ENCODE measurements at regions not wholly inside any gene's neighbourhood (a gene's known extent, or its start where the extent isn't known, plus 50 kb on each side); places are given as distances from the start of the nearest gene placed in this dataset.

GRCh38 chr2:21915201-21915600, 791.4 kb downstream of the TDRD15 start:
- intact Hi-C loops (cut with DNase I) = no loop called here
- no peak for DNase-seq (ENCODE audit: low spot score)
- ATAC-seq = no peak

GRCh38 chr2:21916934-21917522, 793.3 kb downstream of the TDRD15 start:
- ATAC-seq (no peak), DNase-seq (ENCODE audit: low spot score) (no peak)
- intact Hi-C loops (cut with DNase I) = no loop called here

DNA sequence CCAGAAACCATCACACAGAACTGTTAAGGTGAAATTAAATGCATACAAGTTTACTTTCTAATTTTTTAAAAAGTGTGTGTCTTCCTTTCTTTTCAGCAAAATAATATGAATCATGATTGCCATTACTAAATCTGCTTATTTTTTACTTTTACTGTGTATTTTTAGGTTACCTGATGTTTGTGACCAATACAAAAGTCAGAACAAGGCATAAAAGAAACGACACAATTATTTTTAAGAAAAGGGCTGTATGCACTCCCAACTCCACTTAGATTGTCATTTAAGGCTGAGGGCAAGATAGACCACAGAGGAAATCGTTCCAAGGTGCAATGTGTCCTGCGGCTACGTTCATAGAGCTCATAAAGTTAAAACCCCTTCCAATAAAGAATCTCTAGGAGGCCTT, 797.0 kb downstream of the TDRD15 start:
- ATAC-seq (no peak), DNase-seq (ENCODE audit: low spot score) (no peak)
- intact Hi-C loops (cut with DNase I) = no loop called here

DNA sequence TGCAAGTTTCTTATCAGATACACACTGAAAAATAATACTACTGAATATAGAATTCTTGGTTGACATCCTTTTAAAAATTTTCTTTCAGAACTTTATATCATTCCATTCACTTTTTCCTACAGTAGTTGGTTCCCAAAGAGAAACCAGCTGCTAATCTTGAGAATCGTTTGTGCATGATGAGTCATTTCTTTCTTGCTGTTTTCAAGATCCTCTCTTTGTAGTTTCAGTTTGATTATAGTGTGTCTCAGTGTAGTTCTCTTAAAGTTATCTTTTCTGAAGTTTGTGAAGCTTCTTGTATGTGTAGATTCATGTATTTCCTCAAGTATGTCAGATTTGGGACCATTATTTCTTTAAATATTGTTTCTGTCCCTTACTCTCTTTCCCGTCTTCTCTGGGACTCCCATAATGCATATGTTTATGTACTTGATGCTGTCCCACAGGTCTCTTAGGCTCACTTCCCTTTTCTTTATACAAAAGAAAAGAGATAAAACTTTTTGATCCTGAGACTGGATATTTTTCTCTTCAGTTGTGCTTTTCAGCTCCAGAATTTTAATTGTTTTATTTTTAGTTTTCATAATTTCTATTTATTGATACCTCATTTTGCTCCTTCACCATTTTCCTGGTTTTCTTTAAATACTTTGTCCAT, 801.0 kb downstream of the TDRD15 start:
- intact Hi-C loops (cut with DNase I) = no loop called here
- DNase-seq (ENCODE audit: low spot score) = no peak
- no peak for ATAC-seq

GRCh38 chr2:21928292-21928691, 804.5 kb downstream of the TDRD15 start:
- intact Hi-C loops (cut with DNase I) = no loop called here
- DNase-seq (ENCODE audit: low spot score) (no peak), ATAC-seq (no peak)

DNA sequence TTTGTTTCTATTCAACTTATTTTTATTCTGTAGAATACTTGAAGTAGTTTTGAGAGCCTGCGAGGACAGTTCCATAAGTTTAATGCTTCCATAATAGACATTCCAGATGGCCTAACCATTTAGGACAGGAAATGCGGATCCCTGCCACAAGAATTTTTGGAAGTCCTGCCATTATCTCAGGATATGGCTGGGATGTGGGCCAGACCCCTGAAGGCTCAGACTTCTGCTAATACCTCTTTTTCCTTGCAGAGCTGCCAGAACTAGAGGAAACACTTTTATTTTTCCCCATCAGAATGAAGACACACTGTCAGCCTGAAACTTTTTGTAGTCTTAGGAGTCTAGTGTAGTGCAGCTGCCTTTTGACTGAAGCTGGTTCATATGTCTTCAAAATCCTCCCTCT, 806.5 kb downstream of the TDRD15 start:
- ATAC-seq (no peak), DNase-seq (ENCODE audit: low spot score) (no peak)
- intact Hi-C loops (cut with DNase I) = no loop called here

DNA sequence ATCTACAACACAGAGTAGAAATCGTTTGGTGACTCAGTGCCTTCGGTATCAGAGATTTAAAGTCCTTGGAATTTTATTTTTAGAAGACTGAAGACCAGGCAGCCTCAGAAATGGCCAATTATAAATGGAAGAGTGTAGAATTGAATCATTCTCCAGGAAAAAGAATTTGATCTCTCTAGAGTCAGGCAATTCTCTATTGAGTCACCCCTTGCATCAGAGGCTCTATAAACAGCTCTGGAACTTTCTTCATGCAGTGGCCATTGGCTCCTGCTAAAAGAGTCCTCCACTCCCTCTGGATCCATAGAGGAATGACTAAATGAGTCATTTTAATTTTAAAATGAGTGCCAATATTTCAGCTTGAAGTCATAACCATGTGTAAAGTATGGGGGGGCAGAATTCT, 816.2 kb downstream of the TDRD15 start:
- ATAC-seq = no peak
- intact Hi-C loops (cut with DNase I) = no loop called here
- no peak for DNase-seq (ENCODE audit: low spot score)

DNA sequence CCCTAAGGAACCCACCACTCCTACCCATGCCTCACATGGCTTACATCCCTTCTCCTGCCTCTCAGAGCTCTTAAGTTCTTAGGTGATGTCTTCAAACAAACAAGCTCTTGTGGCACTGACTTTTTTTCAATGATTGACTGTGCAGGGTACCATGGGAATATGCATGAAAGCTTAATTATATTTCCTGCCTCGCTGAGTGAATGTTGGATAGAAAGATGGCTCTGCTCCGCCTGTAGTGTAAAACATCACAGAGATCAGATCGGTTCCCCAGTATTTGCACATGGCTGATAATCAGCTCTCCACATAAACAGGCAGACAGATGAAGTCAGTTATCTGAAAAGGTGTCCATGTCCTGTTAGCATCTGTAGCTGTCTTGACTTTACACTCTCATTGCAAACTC, 820.8 kb downstream of the TDRD15 start:
- intact Hi-C loops (cut with DNase I) = no loop called here

DNA sequence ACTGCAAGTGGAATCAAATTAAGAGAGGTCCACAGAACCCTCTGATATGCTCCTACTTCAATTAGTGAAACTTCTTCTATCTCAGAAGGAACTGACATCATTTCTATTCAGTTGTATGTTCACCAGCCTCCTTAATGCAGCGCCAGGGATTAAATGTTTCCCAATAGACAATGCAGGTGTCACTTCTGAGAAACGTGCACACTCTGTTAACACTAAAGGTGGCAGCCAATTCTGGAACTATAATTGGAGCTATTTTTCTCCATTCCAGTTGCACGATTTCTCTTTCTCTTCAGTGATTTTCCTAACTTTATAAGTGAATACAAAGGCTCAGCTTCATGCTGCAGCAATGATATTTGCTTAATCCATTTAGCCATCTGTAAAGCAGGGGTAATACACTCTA, 821.9 kb downstream of the TDRD15 start:
- DNase-seq (ENCODE audit: low spot score) (no peak), ATAC-seq (no peak)
- intact Hi-C loops (cut with DNase I) = no loop called here

More for the DNA sequence above, 820.8 kb downstream of the TDRD15 start:
- DNase-seq (ENCODE audit: low spot score) (no peak), ATAC-seq (no peak)

GRCh38 chr2:21947046-21947445, 823.3 kb downstream of the TDRD15 start:
- intact Hi-C loops (cut with DNase I) = no loop called here
- no peak for DNase-seq (ENCODE audit: low spot score)
- ATAC-seq = no peak

GRCh38 chr2:21966139-21966538, 842.4 kb downstream of the TDRD15 start:
- no peak for DNase-seq (ENCODE audit: low spot score)
- ATAC-seq = no peak
- intact Hi-C loops (cut with DNase I) = no loop called here

DNA sequence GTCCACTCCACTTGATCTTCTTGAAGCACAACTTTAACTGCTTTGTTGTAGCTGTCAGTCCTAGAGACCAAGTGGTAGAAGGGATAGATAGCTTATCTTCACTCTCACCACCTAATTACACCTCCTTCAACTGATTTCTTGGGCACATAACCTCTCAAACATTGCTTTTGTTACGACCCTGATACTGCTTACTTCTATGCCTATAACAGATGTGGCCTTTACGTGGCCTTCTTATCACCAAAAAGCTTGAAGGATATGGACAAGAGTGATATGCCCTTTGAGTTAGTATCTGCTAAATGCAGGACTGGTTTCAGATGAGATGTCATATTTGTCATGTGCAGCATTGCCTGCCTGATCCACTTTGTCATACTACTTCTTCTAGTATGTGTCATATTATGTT, 847.2 kb downstream of the TDRD15 start:
- no peak for ATAC-seq
- DNase-seq (ENCODE audit: low spot score) = no peak
- intact Hi-C loops (cut with DNase I) = no loop called here

GRCh38 chr2:21972586-21972985, 848.8 kb downstream of the TDRD15 start:
- no peak for DNase-seq (ENCODE audit: low spot score)
- intact Hi-C loops (cut with DNase I) = no loop called here
- no peak for ATAC-seq

- DNase-seq (ENCODE audit: low spot score) (no peak), ATAC-seq (no peak)
- intact Hi-C loops (cut with DNase I) = no loop called here
Measured at GRCh38 chr2:21981127-21981526, 857.4 kb downstream of the TDRD15 start.

- no peak for DNase-seq (ENCODE audit: low spot score)
- intact Hi-C loops (cut with DNase I) = no loop called here
- no peak for ATAC-seq
Measured at GRCh38 chr2:21993002-21993401, 869.2 kb downstream of the TDRD15 start.

DNA sequence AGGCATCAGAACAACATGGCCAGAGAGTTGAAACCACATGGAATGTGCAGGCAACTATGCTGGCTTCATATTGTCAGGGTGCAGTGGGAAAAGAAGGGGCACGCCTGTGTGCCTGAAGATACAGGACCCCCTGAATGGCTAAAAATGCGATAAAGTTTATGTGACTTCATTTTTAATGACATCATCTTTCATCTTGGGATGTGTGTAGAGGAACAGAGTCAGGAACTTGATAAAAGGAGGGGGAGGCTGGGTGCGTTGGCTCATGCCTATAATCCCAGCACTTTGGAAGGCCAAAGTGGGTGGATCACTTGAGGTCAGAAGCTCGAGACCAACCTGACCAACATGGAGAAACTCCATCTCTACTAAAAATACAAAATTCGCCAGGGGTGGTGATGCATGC, 872.6 kb downstream of the TDRD15 start:
- intact Hi-C loops (cut with DNase I) = no loop called here
- DNase-seq (ENCODE audit: low spot score) (no peak), ATAC-seq (no peak)

DNA sequence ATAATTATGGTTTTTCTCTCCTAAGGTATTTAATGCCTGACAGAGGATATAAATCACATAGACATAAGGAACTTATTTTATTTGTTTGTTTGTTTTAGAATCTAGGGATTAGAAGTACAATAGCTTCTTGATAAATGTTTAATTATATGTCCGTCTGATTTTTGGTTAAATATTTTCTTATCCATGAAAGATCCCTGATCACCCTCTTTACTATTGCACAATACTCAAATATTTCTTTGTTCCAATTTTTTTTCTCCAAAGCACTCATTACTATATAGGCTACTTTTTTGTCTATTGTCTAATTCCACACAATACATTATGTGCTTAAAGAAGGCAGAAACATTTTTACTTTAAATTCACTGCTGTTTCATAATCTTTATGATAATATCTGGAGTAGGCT, 875.8 kb downstream of the TDRD15 start:
- intact Hi-C loops (cut with DNase I) = no loop called here
- no peak for DNase-seq (ENCODE audit: low spot score)
- no peak for ATAC-seq

GRCh38 chr2:22002066-22002465, 878.3 kb downstream of the TDRD15 start:
- DNase-seq (ENCODE audit: low spot score) (no peak), ATAC-seq (no peak)
- intact Hi-C loops (cut with DNase I) = no loop called here

- ATAC-seq = no peak
- intact Hi-C loops (cut with DNase I) = no loop called here
- DNase-seq (ENCODE audit: low spot score) = no peak
Measured at GRCh38 chr2:22003270-22003669, 879.5 kb downstream of the TDRD15 start.

- intact Hi-C loops (cut with DNase I) = no loop called here
- DNase-seq (ENCODE audit: low spot score) = no peak
- ATAC-seq = no peak
Measured at GRCh38 chr2:22011048-22011447, 887.3 kb downstream of the TDRD15 start.

DNA sequence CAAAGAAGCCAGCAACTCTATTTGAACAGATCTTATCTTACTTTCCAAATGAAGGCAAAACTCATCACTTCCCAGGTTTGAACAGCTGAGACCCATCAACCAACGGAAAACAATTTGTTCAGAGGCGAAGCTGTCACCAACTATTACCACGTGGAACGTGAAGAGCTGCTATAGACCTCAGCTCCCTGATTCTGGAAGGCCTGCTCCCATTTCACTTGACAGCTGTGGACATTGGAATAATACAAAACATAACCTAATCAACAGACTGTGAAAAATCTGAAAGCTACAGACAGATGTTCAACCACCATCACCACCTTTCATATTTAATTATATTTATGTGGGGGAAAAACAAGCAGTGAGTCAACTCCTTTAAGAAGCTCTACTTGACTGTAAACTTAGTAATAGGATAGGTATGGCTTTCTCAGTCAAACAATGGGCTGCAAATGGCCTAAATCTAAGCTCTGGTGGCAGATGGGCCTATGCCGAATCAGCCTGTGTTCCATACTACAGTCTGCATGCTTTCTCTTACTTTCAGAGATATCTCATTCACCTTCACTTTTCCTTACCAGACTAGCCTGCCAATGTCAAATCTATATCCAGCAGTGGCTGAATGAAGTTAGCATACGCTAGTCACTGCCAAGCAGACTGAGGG, 896.4 kb downstream of the TDRD15 start:
- intact Hi-C loops (cut with DNase I) = no loop called here
- ATAC-seq (no peak), DNase-seq (ENCODE audit: low spot score) (no peak)

Data from sciatic nerve (tissue), 2 donors.